IPS DF 19.7 (cell line): ENCODE measurements at regions not wholly inside any gene's neighbourhood (a gene's known extent, or its start where the extent isn't known, plus 50 kb on each side); places are given as distances from the start of the nearest gene placed in this dataset.
"Not testable (repeated sequence)": the region's sequence is repeated elsewhere in the genome, so short reads cannot be mapped to it uniquely, and the experiment has no call there.

Experiments
- DNase-seq: peaks from one replicate; pipeline ENCODE4 v3.0.0-alpha.2; 2013; ENCODE audit warnings: low read depth, low spot score

DNA sequence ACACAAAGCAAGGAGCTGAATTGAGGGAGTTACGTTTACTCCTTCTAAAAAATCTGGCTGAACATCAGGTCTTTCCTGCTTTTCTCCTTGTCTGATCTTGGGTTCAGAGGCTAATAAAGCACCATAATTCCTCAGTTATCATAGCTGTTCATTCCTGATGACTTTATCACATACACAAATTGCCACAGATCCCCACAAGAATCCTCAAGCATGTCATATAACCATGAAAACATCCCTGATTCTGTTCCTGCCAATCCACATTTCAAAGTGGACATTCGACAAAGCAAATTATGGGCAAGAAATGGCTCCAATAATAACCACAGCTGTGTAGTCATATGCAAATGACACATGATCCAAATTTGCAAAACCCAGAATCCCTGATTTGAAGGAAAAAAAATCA lies 321.3 kb downstream of the MEX3B start:
- DNase-seq, result no peak

DNA sequence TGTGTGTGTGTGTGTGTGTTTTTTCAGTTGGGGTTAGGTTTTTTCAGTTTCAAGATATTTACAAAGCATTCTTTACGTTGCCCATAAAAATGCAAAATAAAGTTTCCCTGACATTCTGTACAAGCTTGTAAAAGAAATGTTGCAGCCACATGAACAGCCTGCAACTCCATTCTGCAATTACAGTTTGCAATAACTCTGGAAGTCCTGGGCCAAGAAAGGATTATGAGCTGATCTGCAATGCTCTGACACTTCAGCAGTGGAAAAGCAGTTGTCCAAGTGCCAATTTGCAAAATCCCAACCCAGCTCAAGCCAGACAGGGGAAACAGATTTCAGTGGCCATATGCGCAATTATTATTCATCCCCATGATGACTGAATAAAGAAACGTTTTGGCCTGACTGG lies 322.1 kb downstream of the MEX3B start:
- DNase-seq, result no peak

DNA sequence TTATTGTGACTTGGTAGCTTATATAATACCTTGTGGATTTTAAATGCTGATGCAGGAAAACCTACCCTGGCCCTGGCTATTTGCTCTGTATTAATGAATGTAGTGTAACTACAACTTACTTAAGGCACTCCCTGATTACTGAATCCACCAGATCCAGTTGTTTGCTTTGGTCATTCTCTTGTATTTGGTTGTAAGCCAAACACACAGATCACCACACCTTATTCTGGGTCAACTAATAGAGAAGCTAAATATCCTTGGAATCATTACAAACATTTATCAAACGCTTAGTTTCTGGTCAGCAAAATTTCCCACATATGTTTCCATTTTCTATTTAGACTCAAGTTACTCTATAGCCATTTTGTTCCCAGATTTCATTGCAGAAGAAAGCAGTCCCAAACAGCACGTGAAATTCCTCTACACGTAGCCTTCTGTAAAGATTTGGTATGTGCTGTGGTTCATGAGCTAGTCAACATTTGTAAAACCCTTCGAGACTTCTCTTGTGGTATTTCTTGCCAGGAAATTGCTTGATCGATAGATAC lies 322.6 kb downstream of the MEX3B start:
- DNase-seq, result no peak

DNA sequence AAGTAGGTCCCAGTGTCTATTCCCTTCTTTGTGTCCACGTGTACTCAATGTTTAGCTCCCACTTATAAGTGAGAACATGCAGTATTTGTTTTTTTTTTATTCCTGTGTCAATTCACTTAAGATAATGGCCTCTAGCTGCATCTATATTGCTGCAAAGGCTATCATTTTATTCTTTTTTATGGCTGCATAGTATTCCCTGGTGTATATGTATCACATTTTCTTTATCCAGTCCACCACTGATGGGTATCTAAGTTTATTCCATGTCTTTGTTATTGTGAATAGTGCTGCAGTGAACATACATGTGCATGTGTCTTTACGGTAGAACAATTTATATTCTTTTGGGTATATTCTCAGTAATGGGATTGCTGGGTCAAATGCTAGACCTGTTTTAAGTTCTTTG lies 329.4 kb downstream of the MEX3B start:
- DNase-seq, result not testable (repeated sequence)

DNA sequence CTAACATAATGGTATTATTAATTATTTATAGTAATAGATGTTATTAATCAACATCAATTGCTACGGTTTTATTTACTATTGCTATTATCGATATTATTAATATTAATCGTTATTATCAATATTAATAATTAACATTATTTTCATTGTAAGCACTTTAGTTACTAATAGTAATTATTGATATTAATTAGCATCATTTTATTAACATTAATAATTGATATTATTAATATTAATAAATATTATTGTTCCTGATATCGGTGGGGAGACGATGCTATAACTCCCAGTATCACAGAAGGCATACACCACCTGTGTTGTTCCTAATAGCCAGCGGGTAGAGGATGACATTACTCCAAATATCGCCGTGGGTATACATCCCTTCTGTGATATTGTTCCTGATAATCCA lies 335.5 kb downstream of the MEX3B start:
- DNase-seq, result no peak

DNA sequence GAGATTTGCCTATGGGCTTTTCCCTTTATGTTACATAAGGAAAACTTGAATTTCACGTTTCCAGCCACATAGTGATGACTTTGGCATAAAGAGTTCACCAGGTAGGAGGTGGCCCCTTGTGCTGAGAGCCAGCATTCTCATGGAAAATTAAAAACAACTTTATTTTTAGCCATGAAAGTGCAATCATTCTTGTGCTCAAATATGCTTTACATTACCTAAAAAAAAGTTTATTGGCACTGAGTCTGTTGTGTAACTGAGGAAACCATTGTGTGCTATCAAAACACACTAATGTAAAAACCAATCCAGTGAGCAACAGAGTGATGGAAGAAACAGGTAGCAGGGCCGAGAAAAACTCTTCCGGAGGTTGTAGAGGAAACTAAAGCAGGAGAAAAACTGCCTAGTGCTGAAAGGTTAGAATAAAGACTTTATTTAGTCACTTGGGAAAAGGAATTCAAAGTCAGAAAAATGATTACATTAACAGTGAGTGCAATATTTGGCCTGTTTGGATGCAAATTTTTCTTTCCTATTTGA lies 332.9 kb upstream of the TMC3 start:
- not testable (repeated sequence) for DNase-seq

DNA sequence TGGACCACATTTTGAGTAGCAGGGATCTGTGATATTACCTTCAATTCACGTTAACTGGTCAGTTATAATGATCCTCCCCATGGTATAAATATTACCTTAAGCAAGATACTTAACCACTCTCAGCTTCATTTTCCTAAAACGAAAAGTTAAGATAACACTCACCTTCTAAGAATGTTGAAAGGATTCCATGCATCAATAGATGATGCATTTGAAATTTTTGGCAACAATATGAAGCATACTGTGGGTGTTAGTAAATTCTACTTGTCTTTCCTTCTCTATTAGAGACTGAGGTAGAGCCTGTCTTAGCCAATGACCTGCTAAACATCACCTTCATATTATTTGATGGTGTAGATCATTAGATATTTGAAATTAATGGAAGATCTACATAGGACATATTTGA lies 331.7 kb upstream of the TMC3 start:
- not testable (repeated sequence) for DNase-seq

DNA sequence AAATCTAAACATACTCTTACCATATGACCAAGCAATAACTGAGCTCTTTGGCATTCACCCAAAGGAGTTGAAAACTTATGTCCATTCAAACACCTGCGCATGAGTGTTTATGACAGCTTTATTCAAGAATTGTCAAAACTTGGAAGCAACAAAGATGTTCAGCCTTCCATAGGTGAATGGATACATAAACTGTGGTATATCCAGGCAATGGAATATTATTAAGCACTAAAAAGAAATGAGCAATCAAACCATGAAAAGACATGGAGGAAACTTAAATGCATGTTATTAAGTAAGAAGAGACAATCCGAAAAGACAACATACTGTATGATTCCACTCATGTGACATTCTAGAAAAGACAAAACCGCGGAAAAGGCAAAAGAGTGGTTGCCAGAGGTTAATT lies 312.0 kb upstream of the TMC3 start:
- no peak for DNase-seq

DNA sequence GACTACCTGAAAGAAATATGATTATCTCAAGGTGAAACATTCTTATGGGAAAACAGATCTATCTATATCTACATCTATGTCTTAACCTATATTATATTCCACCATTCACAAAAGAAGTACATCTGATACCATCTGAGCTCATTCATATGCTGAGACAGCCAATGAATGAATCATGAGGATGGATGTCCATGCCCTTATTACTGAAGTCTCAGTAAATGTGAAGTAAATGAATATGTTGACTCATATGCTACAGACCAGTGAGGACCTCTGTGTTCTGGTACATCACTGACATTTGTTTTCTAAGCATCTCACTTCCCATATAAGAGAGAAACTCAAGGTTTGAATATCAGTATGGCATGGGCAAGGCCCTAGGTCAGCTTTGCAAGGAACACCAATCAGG lies 311.2 kb upstream of the TMC3 start:
- DNase-seq, result no peak

DNA sequence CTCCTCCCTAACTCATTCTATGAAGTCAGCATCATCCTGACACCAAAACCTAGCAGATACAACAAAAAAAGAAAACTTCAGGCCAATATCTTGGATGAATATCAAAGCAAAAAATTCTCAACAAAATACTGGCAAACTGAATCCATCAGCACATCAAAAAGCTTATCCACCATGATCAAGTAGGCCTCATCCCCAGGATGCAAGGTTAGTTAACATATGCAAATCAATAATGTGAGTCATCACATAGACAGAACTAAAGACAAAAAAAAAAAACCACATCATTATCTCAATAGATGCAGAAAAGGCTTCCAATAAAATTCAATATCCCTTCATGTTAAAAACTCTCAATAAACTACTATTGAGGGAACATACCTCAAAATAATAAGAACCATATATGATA lies 306.8 kb upstream of the TMC3 start:
- no peak for DNase-seq

DNA sequence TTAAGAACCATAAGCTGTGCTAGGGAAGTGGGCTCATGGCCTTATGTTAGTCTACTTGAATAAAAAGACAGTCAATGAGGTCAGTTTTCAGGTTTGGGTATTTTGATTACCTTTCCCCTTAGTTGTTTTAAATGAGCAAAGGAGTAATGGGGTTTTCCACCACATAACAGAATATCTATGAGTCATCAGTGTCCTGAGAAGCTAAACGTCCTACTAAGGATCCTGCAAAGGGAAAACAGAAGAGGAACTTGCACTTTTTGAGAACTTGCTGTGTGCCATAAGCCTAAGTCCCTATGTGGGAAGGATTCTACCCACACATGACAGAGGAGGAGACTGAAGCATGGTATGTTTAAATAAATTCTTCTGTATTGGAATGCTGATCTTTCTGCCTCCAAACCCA lies 292.8 kb upstream of the TMC3 start:
- no peak for DNase-seq

DNA sequence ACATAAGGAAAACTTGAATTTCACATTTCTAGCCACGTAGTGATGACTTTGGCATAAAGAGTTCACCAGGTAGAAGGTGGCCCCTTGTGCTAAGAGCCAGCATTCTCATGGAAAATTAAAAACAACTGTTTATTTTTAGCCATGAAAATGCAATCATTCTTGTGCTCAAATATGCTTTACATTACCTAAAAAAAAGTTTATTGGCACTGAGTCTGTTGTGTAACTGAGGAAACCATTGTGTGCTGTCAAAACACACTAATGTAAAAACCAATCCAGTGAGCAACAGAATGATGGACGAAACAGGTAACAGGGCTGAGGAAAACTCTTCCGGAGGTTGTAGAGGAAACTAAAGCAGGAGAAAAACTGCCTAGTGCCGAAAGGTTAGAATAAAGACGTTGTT lies 287.0 kb upstream of the TMC3 start:
- DNase-seq, result no peak

DNA sequence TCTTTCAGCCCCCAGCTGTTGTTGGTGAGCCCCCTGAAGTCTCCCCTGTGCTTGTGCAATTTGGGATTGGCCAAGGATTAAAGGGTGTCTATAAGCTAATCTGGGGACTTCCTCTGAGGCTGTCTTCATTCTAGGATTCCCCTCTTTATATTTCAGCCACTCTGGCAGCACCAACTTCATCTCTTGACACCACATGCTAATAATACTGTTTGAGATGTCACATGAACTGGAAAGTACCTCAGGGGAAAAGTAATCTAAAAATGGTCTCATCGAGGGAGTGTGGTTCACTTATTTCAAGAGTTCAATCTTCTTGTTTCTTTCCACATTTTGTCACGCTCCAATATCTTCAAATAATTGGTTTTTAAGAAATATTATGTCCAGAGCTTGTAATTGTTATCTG lies 279.2 kb upstream of the TMC3 start:
- no peak for DNase-seq

DNA sequence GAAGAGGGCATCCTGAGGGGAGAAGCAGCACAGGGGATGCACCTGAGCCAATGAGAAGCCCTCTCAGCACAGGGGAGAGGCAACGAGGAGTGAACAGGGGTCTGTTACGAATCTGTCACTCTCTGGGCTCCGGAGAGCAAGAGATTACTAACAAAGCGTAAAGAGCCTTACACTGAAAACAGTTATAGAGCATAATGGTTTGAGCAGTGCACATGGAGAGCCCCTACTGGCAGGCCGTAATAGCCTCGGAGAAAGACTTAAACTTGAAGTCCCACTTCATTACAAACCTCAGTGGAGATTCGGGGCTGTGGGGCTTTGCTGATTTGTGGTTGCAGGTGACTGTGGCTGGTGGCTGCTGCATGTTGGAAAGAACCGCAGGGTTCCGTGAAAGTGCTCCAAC lies 271.5 kb upstream of the TMC3 start:
- DNase-seq, result no peak

DNA sequence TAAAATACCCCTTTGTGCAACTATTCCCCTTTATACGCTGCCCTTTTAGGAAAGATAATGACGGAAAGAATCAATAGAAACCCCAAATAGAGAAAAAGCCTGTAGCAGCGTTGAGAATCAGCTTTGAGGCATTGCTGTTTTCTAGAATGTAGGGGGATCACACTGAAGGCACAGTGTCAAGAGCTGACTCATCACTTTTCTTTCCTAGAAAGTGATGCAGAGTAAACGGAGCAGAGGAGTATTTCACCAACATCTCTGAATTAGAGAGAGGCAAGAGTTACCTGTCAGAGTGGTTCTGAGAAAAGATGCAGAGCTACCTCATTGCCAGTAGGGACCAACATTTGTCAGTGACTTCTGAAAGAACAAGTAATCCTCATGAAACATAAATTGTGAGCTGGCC lies 269.8 kb upstream of the TMC3 start:
- DNase-seq, result no peak

DNA sequence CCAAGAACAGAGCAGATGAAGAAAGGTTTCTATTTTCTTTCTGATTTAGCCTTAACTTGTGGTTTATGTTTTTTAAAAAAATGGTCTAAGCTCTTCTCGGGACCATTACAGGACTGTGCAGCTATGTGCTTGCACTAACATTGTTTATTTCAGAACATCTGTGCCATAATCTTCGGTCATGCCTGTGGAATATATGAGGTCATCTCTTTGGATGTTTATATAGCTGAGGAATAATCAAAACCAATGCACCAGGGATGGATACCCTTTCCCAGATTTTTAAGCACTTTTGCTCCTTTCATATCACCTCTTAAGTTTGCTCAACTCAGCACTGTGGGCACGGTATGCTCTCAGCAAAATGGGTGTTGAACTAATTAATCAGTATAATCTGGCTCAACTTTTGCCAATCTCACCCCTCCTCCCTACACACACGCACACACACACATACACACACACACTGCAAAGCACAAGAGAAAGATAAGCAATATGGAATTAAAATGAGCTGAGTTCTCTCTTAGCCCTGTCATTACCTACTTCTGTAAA lies 268.5 kb upstream of the TMC3 start:
- no peak for DNase-seq

DNA sequence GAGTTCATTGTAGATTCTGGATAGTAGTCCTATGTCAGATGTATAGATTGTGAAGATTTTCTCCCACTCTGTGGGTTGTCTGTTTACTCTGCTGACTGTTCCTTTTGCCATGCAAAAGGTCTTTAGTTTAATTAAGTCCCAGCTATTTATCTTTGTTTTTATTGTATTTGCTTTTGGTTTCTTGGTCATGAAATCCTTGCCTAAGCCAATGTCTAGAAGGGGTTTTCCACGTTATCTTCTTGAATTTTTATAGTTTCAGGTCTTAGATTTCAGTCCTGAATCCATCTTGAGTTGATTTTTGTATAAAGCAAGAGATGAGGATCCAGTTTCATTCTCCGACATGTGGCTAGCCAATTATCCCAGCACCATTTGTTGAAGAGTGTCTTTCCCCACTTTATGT lies 262.1 kb upstream of the TMC3 start:
- DNase-seq, result not testable (repeated sequence)

DNA sequence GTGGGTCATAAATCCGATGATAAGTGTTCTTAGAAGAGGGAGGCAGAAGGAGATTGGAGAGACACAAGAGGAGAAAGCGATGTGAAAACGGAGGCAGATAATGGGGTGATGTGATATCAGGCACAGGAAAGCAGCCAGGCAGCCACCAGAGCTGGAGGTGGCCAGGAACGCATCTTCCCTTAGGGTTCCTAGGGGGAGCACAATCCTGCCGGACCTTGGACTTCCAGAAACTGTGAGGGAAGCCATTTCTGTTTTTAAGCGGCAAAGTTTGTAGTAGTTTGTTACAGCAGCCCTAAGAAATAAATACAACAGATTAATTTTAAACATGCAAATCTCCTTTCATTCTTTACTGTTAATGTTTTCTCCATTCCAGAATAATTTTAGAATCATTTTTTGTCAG lies 259.9 kb upstream of the TMC3 start:
- no peak for DNase-seq

DNA sequence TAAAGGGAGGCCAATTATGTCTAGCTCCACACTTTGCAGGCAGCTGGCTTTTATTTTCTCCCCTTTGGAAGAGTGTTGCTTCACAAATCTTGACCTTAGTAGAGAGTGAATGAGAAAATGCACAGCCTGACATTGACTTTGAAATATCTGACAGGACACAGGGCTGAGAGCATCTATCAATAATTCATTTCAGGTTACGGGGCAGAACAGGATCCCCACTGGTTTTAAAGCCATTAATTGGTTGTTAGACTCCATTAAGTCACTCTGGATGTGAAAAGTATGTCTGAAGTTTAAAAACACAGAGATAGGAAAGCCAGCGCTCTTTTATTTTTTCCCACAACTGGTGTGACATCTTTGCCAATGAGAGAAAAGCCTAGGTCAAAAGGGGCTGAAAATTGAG lies 251.9 kb upstream of the TMC3 start:
- DNase-seq, result no peak

DNA sequence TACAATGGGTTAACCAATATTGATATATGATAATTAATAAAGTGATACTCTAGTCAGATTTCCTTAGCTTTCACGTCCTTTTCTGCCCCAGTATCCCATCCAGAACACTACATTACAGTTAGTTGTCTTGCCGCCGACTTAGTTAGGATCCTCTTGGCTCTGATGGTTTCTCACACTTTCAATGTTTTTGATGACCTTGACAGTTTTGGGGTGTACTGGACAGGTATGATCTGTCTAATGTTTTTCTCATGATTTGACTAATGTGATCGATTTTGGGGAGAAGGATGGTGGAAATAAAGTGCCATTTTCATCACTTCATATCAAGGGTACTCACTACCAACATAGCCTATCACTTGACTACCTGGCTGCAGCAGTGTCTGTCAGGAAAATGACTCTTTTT lies 245.0 kb upstream of the TMC3 start:
- DNase-seq, result no peak

DNA sequence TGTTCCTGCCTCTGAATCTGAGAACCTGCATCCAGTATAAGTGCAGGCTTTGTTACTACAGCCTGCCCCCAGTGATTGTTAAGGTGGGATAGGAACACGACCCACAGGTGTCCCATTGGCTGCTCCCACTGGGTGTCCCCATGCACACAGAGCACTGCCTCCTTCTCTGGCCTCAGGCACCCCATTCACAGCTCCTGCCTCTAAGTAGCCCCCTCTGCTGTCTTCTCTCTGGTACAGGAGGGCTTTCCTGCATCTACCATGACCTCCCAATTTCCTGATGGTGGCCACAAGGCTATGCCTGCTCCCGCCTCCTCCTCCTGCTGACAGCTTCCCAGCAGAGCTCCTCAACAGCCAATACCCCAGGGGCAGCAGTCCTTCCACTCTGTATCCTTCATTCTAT lies 238.6 kb upstream of the TMC3 start:
- DNase-seq, result peak; percentile 56

DNA sequence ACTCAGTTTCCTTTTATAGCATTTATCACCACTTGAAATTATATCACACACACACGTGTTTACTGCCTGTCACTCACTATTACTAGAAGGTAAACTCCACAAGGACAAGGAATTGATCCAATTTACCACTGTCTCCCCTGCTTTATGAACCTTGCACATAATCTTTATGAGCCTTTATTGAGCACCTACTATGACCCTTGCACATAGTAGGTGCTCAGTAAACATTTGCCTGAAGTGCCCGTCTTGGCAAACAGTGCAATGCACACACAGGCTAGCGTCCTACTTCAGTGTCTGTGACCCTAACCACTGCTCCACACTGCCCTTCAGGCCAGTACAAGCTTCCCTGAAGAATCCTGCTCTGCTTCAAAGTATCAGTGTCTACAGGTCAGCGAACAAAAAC lies 237.7 kb upstream of the TMC3 start:
- DNase-seq, result no peak

DNA sequence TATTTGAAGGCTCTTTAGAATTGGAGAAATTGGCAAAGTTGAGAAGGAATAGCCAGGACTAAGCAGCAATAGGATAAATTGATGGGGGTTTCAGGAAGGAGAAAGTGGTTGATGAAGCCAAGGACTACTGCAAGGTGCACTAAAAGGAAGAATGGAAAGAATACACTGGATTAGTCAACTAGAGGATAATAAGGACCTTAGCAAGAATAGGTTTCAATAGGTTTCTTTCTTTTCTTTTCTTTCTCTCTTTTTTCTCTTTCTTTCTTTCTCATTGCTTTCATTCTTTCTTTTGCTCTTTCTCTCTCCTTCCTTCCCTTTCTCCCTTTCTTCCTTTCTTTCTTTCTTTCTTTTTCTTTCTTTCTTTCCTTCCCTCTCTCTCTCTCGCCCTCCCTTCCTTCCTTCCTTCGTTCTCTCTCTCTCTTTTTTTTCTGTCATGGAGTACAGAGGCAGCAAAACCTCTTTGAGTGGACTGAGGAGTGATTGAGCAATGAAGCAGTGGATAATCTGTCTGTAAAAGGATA lies 234.4 kb upstream of the TMC3 start:
- no peak for DNase-seq

DNA sequence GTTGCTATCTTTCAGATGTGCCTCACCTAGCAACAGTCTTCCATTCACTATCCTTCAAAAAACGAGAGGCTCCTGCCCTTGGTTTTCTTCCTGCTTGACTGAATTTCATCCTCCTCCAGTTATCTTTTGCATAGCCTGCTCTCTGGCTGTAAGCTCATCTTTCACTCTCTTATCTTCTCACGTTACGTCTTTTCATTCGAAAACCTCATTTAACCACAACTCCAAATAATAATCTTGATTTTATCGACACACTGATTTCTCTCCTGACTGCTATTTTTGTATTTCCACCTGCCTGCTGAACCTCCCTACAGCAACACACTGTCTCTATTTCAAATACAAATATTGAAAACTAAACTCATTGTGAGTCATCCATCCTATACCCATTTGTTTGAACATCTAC lies 230.7 kb upstream of the TMC3 start:
- DNase-seq, result no peak
